GM21723 (cell line): ENCODE measurements at regions not wholly inside any gene's neighbourhood (a gene's known extent, or its start where the extent isn't known, plus 50 kb on each side); places are given as distances from the start of the nearest gene placed in this dataset.
"Not testable (repeated sequence)": the region's sequence is repeated elsewhere in the genome, so short reads cannot be mapped to it uniquely, and the experiment has no call there.

Experiments used
- ATAC-seq: cut with Tn5 transposase; IDR thresholded peaks from one replicate; pipeline ENCODE4 v1.9.1; 2021; ENCODE audit warnings: mild to moderate bottlenecking, moderate library complexity; ENCODE audit not compliant: unreplicated experiment

GRCh38 chr16:88241404-88242311, 141.1 kb upstream of the ZNF469 start:
- ATAC-seq, result not testable (repeated sequence)

GRCh38 chr16:88242312-88243295, 140.2 kb upstream of the ZNF469 start:
- not testable (repeated sequence) for ATAC-seq

GRCh38 chr16:88243921-88244320, 138.8 kb upstream of the ZNF469 start:
- not testable (repeated sequence) for ATAC-seq

GRCh38 chr16:88245241-88246081, 137.3 kb upstream of the ZNF469 start:
- not testable (repeated sequence) for ATAC-seq

GRCh38 chr16:88246955-88247582, 135.7 kb upstream of the ZNF469 start:
- not testable (repeated sequence) for ATAC-seq

- not testable (repeated sequence) for ATAC-seq
Measured at GRCh38 chr16:88247583-88247966, 135.2 kb upstream of the ZNF469 start.

- ATAC-seq, result not testable (repeated sequence)
Measured at GRCh38 chr16:88248761-88249160, 134.0 kb upstream of the ZNF469 start.

- not testable (repeated sequence) for ATAC-seq
Measured at GRCh38 chr16:88250381-88250780, 132.4 kb upstream of the ZNF469 start.

- ATAC-seq, result not testable (repeated sequence)
Measured at GRCh38 chr16:88252057-88252794, 130.5 kb upstream of the ZNF469 start.

GRCh38 chr16:88258141-88258540, 124.6 kb upstream of the ZNF469 start:
- ATAC-seq, result not testable (repeated sequence)

- ATAC-seq, result not testable (repeated sequence)
Measured at GRCh38 chr16:88258764-88259525, 123.8 kb upstream of the ZNF469 start.

- ATAC-seq, result not testable (repeated sequence)
Measured at GRCh38 chr16:88259538-88259937, 123.2 kb upstream of the ZNF469 start.

- not testable (repeated sequence) for ATAC-seq
Measured at GRCh38 chr16:88260146-88260545, 122.6 kb upstream of the ZNF469 start.

- not testable (repeated sequence) for ATAC-seq
Measured at GRCh38 chr16:88260881-88261665, 121.7 kb upstream of the ZNF469 start.

GRCh38 chr16:88261814-88262605, 120.7 kb upstream of the ZNF469 start:
- not testable (repeated sequence) for ATAC-seq

GRCh38 chr16:88262858-88263563, 119.7 kb upstream of the ZNF469 start:
- ATAC-seq, result not testable (repeated sequence)
